ENCODE measurements at regions not wholly inside any gene's neighbourhood (a gene's known extent, or its start where the extent isn't known, plus 50 kb on each side); places are given as distances from the start of the nearest gene placed in this dataset.

DNA sequence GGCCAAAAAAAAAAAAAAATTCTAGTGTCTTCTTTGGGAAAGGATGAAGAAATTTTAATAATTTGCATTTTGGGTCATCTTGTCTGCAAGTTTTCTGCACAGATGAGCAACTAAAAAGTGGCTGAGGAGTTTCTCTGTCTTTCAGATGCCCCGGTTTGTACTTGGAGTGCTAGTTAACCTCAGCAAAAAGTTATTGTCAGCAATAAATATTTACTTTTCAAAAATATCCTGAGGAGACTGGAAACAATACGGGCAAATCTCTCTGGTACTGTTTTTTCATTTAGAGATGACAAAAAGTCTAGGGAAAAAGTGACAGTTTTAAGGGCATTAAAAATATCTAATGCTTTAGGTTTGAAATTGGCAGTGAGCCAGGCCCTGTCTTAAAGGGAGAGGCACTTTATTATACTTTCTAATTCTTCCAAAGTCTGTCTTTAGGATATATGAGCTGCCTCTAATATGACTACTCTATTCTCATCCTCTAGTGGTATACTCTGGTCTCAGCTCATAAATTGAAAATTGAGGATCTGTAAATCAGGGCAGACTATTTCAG is 436.0 kb upstream of the NR2F2 start:
- Histone ChIP-seq H3K27me3 (no peaks in the 10 kb centered on the region), H3K4me3 (no peak overlapping the region), H3K36me3 (no peaks in the 10 kb centered on the region), H3K4me1 (no peaks in the 10 kb centered on the region), H3K9me3 (no peaks in the 10 kb centered on the region), H3K27ac (no peak overlapping the region)
- intact Hi-C loops (cut with DNase I; ENCODE audit: low total_unique reads), result no loop called here
- TF ChIP-seq, protein P1, sequence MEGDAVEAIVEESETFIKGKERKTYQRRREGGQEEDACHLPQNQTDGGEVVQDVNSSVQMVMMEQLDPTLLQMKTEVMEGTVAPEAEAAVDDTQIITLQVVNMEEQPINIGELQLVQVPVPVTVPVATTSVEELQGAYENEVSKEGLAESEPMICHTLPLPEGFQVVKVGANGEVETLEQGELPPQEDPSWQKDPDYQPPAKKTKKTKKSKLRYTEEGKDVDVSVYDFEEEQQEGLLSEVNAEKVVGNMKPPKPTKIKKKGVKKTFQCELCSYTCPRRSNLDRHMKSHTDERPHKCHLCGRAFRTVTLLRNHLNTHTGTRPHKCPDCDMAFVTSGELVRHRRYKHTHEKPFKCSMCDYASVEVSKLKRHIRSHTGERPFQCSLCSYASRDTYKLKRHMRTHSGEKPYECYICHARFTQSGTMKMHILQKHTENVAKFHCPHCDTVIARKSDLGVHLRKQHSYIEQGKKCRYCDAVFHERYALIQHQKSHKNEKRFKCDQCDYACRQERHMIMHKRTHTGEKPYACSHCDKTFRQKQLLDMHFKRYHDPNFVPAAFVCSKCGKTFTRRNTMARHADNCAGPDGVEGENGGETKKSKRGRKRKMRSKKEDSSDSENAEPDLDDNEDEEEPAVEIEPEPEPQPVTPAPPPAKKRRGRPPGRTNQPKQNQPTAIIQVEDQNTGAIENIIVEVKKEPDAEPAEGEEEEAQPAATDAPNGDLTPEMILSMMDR (IDR thresholded peaks at IDR 0.05), result no peak
- no peak for TF ChIP-seq POLR2A (IDR thresholded peaks at IDR 0.05)
- TF ChIP-seq POLR2AphosphoS5 (IDR thresholded peaks at IDR 0.05), result no peak
- no peak for DNase-seq (ENCODE audit: low spot score in 2 of 2)

DNA sequence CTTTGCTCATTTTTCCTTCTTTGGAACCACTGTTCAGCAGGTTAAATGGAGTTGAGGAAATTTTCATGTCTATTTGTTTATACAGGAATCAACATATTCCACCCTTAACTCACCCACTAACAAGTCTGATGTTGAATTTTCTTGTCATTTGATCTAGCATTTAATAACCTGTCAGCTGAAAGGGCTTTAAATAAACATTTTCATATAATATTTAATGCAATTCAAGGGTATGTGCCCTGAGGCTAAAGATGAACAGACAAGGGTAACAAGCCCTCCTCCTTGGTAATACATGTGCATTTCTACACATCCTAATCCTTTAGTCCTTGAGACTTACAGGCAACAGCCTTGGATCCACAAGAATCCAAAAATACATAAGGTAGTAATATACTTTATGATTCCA is 435.0 kb upstream of the NR2F2 start:
- no peak overlapping the region for H3K27ac ChIP-seq
- no peaks in the 10 kb centered on the region for H3K27me3 ChIP-seq
- intact Hi-C loops (cut with DNase I; ENCODE audit: low total_unique reads), result no loop called here
- H3K4me3 ChIP-seq, result no peak overlapping the region
- TF ChIP-seq POLR2AphosphoS5 (IDR thresholded peaks at IDR 0.05), result no peak
- no peak for TF ChIP-seq POLR2A (IDR thresholded peaks at IDR 0.05)
- no peak for DNase-seq (ENCODE audit: low spot score in 2 of 2)
- no peaks in the 10 kb centered on the region for H3K36me3 ChIP-seq
- H3K4me1 ChIP-seq, result no peaks in the 10 kb centered on the region
- H3K9me3 ChIP-seq, result no peaks in the 10 kb centered on the region

DNA sequence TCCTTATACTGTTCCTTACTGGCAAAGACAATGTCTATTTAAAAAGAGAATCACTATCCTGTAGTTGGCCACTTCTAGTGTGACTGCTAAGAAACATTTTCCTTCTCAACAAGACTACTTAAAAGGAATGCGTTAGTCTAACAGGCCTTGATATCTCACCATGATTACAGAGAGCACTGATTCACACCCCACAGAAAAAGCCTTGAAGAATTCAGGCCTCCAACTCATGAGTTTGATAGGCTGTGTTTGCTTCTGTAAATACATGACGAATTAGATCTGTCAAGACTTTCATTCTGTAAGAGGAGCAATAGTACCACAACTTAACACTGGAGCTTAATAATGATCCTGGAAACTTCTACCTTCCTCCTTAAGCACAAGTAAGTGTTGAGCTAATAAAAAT is 432.8 kb upstream of the NR2F2 start:
- Histone ChIP-seq H3K27ac (no peak overlapping the region), H3K27me3 (no peaks in the 10 kb centered on the region), H3K9me3 (no peaks in the 10 kb centered on the region), H3K36me3 (no peaks in the 10 kb centered on the region), H3K4me3 (no peak overlapping the region), H3K4me1 (no peaks in the 10 kb centered on the region)
- intact Hi-C loops (cut with DNase I; ENCODE audit: low total_unique reads), result no loop called here
- TF ChIP-seq POLR2A (IDR thresholded peaks at IDR 0.05) (no peak), POLR2AphosphoS5 (IDR thresholded peaks at IDR 0.05) (no peak)
- TF ChIP-seq, protein P1 (IDR thresholded peaks at IDR 0.05), result no peak
- DNase-seq (ENCODE audit: low spot score in 2 of 2), result no peak

DNA sequence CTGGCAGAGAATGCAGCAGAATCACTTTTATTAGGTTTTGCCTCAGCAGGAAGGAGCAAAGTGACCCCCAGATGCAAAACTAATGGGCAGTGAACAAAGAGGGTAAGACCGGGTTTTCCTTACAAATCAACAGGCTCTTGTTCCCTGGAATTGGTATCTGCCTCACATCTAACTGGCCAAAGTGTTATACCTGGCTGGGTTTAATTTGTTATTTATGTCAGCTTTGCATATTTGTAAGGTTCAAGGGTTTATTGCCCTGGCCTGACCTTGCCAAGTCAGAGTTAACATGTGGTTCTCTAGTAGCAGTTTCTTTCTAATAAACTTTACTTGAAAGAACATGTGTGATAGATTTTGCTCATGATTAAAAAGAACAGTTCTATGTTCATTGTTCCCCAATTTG is 431.7 kb upstream of the NR2F2 start:
- Histone ChIP-seq H3K4me3 (no peak overlapping the region), H3K27me3 (no peaks in the 10 kb centered on the region), H3K36me3 (no peaks in the 10 kb centered on the region), H3K9me3 (no peaks in the 10 kb centered on the region), H3K27ac (no peak overlapping the region), H3K4me1 (no peaks in the 10 kb centered on the region)
- TF ChIP-seq, protein P1 (IDR thresholded peaks at IDR 0.05), result no peak
- no peak for TF ChIP-seq POLR2A (IDR thresholded peaks at IDR 0.05)
- no peak for TF ChIP-seq POLR2AphosphoS5 (IDR thresholded peaks at IDR 0.05)
- no peak for DNase-seq (ENCODE audit: low spot score in 2 of 2)
- intact Hi-C loops (cut with DNase I; ENCODE audit: low total_unique reads), result no loop called here

DNA sequence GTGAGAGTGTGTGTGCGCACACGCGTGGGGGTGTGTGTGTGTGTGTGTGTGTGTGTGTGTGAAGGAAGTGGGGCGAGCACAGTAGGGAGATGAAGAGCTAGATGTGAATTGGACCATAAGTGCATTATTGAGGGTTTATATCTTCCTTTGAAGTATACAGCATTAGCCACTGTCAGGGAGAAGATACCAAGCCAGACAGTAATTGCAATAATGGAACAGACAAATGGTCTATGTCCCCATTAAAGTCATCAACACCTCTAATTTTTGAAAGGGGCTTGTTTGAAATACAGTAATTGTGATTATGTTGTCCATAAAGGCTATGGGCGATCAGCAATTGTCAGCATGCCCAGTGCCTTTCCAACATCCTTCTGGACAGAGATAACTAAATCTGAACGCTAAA is 429.2 kb upstream of the NR2F2 start:
- no peaks in the 10 kb centered on the region for H3K36me3 ChIP-seq
- no peaks in the 10 kb centered on the region for H3K9me3 ChIP-seq
- no peak overlapping the region for H3K27ac ChIP-seq
- no peak for DNase-seq (ENCODE audit: low spot score in 2 of 2)
- H3K4me1 ChIP-seq, result no peaks in the 10 kb centered on the region
- intact Hi-C loops (cut with DNase I; ENCODE audit: low total_unique reads), result no loop called here
- TF ChIP-seq, protein P1 (IDR thresholded peaks at IDR 0.05), result no peak
- TF ChIP-seq POLR2AphosphoS5 (IDR thresholded peaks at IDR 0.05) (no peak), POLR2A (IDR thresholded peaks at IDR 0.05) (no peak)
- no peak overlapping the region for H3K4me3 ChIP-seq
- H3K27me3 ChIP-seq, result no peaks in the 10 kb centered on the region

DNA sequence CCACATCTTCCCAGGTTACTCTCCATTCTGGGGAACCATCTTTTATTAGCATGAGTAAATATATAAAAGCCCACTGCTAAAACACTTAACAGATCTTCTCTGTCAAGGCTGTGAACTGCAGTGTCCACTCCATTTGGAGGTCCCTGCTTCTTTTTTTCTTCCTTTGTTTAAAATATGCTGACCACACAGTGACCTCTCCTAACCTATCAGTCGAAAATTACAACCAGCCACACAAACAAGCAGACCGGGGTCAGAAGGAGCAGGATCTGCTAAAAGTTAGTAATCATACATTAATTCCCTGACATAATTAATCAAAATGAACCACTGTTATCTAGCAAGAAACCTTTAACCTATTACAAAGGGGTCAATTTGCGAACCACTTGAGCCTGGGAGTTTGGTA is 427.9 kb upstream of the NR2F2 start:
- H3K27me3 ChIP-seq, result no peaks in the 10 kb centered on the region
- no peaks in the 10 kb centered on the region for H3K36me3 ChIP-seq
- H3K4me3 ChIP-seq, result no peak overlapping the region
- no peak overlapping the region for H3K27ac ChIP-seq
- no peak for DNase-seq (ENCODE audit: low spot score in 2 of 2)
- TF ChIP-seq, protein P1 (IDR thresholded peaks at IDR 0.05), result no peak
- TF ChIP-seq POLR2AphosphoS5 (IDR thresholded peaks at IDR 0.05) (no peak), POLR2A (IDR thresholded peaks at IDR 0.05) (no peak)
- H3K9me3 ChIP-seq, result no peaks in the 10 kb centered on the region
- no peaks in the 10 kb centered on the region for H3K4me1 ChIP-seq
- intact Hi-C loops (cut with DNase I; ENCODE audit: low total_unique reads), result no loop called here
